ENCODE measurements at regions not wholly inside any gene's neighbourhood (a gene's known extent, or its start where the extent isn't known, plus 50 kb on each side); places are given as distances from the start of the nearest gene placed in this dataset.

Small RNAs in the stretch of these regions (small RNA-seq; reads per million reads assigned to genes)
- gene AC093767.1 = 0 reads per million in 4 donors

All from upper lobe of left lung (tissue), 4 donors.